ENCODE measurements at regions not wholly inside any gene's neighbourhood (a gene's known extent, or its start where the extent isn't known, plus 50 kb on each side); places are given as distances from the start of the nearest gene placed in this dataset.

DNA sequence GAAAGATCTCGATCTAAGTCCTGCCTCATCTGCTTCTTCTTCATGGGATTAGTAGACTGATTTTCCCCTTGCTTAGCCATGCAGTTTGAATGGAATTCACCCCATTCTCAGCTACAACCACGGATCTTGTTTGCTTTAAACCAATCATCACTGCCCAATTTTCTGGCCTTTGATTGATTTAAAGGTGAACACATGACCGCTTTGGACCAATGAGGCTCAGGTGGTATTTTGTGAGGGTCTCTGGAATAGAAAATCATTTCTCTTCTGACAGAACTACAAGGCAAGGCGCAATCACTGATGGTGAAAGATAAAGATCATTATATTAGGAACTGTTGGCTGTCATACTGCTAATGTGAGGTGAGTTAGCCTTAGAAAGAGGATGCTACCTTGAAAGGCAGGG is 213.0 kb upstream of the PLEKHG7 start:
- no peak for DNase-seq

DNA sequence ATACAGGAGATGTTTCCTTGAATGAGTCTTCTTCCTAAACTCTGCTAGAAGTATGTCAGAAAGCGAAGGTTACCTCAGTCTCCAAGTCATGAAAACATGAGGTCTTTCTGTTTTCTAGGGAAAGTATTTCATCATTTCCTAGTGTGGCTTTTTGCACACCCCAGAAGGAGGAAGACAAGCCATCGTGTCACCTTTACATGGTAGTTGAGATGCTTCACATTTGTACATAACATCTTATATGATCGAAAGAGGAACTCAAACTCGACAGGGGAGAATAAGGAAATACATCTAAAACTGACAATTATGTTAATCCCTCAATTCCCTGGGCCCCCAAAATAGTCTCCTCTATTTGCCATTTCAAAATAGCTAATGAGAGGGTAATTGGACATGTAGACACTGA is 214.1 kb upstream of the PLEKHG7 start:
- DNase-seq = no peak

GRCh38 chr12:92487138-92487485 is 215.7 kb upstream of the PLEKHG7 start:
- no peak for DNase-seq

DNA sequence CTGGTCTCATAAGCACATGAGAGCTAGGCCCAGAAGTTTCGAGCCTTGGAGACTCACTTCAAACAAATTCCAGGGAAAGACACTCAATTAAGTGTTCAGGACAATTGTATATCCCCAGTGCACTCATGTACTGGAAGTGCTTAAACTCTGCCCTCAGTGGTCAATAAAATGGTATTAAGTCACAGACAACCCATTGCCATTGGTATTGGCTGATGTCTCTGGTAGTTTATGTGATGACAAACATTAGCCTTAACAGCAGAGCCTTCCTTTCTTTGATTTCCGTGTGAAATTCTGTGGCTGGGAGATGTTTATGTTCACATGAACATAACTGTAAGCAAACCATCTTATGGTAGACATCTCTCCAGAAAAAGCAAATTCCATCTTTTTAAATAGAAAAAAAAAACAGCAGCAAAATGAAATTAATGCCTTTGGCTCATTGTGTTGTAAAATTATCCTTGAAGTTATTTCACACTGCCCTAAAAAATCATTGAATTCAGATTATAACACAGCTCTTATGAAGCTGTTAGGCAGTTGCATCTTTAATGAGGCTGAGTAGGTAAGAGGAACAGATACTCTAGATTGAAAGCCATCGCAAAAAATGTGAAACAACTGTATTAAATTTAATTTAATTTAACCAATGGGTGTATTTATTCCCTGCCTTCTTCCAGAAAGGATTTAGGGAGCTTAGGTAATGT is 216.2 kb upstream of the PLEKHG7 start:
- no peak for DNase-seq

GRCh38 chr12:92485351-92486348 is 217.1 kb upstream of the PLEKHG7 start:
- no peak for DNase-seq

DNA sequence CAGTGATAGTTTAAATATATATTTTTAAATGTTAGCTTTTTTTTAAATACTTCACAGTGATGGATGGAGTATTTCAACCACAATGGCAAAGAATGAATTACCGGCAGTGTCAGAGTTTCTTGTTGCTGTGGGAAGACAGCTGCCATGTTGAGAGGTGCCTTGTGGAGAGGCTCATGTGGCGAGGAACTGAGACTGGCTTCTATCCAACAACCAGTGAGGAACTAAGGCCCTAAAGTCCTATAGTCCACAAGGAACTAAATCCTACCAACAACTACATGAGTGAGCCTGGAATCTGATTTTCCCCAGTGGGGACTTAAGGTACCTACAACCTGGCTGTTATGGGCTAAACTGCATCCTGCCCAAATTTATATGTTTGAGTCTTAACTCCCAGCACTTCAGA is 220.2 kb upstream of the PLEKHG7 start:
- DNase-seq = peak; percentile 13

- DNase-seq = no peak
These were observed 221.7 kb upstream of the PLEKHG7 start for GRCh38 chr12:92481066-92481465.

DNA sequence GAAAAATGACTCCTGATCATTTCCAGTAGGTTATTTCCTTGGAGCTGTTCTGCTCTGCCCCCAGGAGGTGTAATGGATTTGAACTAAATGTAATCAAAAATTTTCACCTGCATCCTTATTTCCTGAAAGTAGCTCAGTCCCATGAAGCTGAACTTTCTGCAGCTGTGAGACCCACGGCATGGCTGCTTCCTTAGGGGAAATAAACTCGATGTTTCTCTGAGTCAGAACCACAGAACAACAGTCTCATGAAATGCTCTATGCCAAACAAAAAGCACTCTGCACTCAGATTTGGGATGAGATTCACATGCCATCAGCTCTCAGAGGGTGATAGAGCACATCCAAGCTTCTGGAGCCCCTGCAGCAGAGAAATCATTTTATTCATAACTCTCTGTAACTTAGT is 224.1 kb upstream of the PLEKHG7 start:
- DNase-seq = no peak

DNA sequence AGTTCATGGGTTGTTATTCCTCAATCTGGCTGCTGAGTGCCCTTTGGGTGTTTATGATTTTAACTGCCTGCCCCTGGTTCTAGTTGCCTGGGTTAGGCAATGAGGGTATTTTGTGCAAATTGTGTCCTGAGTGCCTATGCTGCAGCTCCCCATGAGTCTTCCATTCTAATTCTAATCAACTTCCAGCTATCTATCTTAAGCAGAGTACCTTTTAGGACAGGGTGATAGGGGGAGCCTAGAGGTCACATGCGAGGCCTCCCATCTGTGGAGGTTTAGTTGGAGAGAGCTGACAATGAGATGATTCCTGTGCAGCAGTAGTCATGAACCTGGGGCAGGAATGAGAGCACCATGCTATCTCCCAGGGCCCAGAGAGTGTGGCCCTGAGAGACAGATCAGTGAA is 225.9 kb upstream of the PLEKHG7 start:
- no peak for DNase-seq

- DNase-seq = no peak
These were observed 229.2 kb upstream of the PLEKHG7 start for GRCh38 chr12:92473564-92473963.

- no peak for DNase-seq
These were observed 230.6 kb upstream of the PLEKHG7 start for GRCh38 chr12:92472201-92472600.

- no peak for DNase-seq
These were observed 231.2 kb upstream of the PLEKHG7 start for GRCh38 chr12:92471551-92471950.

GRCh38 chr12:92470608-92471021 is 232.2 kb upstream of the PLEKHG7 start:
- no peak for DNase-seq

GRCh38 chr12:92469837-92470236 is 233.0 kb upstream of the PLEKHG7 start:
- no peak for DNase-seq

DNA sequence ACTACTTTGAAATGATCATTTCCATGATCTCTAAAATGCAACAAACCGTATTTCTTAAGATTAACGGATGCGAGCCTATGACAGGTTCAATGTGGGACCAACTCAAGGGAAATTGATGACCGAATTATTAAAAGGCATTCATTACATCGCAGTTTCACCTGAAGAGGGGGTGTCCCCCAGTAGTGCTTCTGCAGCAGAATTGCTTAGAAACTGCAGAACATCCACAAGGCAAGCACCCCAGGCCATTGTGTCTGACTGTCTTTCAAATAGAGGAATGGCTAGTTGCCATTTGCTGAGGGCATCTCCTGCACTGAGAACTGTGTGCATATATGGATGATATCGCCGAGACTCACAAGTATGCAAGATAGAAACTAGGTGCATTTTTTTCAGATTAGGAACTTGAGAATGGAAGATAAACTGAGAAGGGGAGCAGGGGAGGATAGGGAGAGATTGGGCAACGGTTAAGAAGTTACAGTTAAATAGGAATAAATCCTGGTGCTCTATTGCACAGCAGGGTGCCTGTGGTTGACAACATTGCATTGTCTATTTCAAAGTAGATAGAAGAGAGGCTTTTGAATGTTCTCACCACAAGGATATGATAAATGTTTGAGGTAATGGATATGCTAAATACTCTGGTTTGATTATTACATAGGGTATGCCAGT is 234.3 kb upstream of the PLEKHG7 start:
- no peak for DNase-seq

DNA sequence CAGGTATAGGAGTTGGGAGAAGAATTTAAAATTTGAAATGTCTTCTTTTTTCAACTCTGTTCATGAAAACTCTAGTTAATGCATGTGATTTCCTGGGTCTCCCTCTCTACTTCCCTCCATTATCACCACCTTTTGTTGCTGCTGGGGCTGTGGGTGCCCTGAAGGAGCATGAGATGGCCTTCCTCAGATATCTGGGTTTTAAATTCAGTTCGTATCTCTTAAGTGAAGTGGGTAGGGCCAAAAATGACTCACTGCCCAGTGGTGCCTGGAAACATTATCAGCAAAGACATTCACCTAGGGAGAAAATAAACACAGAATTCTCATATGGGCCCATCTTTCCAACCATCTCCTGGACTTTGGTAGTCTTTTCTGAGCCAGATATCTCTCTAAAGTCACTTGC is 234.9 kb upstream of the PLEKHG7 start:
- no peak for DNase-seq

GRCh38 chr12:92466391-92467305 is 236.1 kb upstream of the PLEKHG7 start:
- peak; percentile 79 for DNase-seq

GRCh38 chr12:92465786-92466295 is 236.9 kb upstream of the PLEKHG7 start:
- DNase-seq = no peak

DNA sequence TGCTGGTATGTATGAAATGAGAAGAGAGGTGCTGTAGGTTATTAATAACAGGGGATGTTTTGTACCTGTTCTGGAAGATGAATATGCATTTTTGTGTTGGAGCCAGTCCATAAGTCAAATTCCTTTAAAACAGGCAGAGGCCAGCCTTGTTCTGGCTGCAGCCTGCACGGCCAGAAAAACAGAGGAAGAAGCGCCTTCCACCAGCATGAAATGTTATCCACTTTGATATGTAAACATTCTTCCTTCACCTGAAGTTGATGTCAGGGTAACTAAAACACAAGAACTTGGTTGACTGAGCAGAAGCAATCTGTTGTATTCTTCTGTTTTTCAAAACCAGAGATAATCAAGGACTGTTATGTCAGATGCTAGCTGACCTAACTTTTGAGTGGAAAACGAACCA is 237.9 kb upstream of the PLEKHG7 start:
- DNase-seq = no peak

DNA sequence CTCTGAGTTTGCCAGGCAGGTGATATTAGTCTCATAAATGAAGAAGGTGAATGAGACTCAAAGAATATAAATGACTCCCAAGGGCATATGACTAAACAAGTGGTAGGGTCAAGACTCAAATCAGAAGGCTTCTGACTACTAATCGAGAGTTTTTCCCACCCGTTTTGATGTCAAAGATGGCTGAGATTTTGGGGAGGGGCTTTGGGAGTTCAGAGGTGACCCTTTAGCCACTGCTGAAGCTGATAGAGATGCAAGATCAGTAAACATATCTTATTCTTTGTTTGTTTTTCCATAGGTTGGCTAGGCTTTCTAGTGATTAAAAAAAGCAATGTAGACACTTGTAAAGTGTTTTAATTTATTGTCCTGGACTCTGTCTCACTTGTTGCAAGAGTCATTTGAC is 239.6 kb upstream of the PLEKHG7 start:
- no peak for DNase-seq

DNA sequence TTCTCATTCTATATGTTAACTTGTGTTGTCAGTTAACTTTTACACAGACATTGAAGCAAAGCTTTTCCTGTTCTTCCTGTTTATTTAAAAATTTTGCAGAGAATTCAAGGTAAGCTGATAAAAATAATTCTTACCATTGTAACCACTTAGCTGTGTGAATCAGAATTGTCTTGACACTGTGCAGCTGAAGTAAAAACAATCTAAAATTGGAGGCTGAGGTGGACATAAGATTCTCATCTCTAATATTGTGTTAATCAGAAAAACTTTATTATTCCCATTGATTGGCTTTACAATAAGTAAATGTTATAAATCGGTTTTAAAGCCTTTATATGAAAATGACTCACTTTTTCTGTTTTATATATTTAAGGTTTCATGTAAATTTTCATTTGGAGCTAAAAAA is 240.3 kb upstream of the PLEKHG7 start:
- no peak for DNase-seq

GRCh38 chr12:92462049-92462448 is 240.7 kb upstream of the PLEKHG7 start:
- DNase-seq = no peak

Data from NCI-H82 (cell line).